ENCODE measurements at regions not wholly inside any gene's neighbourhood (a gene's known extent, or its start where the extent isn't known, plus 50 kb on each side); places are given as distances from the start of the nearest gene placed in this dataset.

- TF ChIP-seq REST (IDR thresholded peaks at IDR 0.05; ENCODE audit: unreplicated experiment) (no peak), EZH2phosphoT487 (IDR thresholded peaks at IDR 0.05; ENCODE audit: unreplicated experiment) (no peak)
Measured at GRCh38 chr7:145928937-145929336, 187.7 kb upstream of the CNTNAP2 start (continued).

GRCh38 chr7:145919712-145920111, 196.9 kb upstream of the CNTNAP2 start:
- no peak overlapping the region for H3K4me2 ChIP-seq
- no peaks in the 10 kb centered on the region for H3K9me2 ChIP-seq (ENCODE audit: insufficient read depth)
- H2AFZ ChIP-seq, result no peak overlapping the region
- H3K27ac Mint-ChIP-seq, result no peak overlapping the region
- peaks cover 76% of the 10 kb centered on the region for H3K9me3 Mint-ChIP-seq
- no peak for ATAC-seq
- no peak for DNase-seq (ENCODE audit: low spot score)
- peaks cover 2% of the 10 kb centered on the region for H3K27me3 Mint-ChIP-seq (ENCODE audit: insufficient read depth, low read depth, poor library complexity)
- no peak overlapping the region for H3K4me3 ChIP-seq
- peaks cover 3% of the 10 kb centered on the region; the same call in 1 of the 2 replicates for H3K36me3 ChIP-seq (ENCODE audit: insufficient read depth)
- no peak overlapping the region for H3K27ac ChIP-seq (ENCODE audit: low read depth)
- no peaks in the 10 kb centered on the region for H3K4me1 Mint-ChIP-seq
- H3K79me2 ChIP-seq (replicated peaks; ENCODE audit: insufficient read depth), result no peaks in the 10 kb centered on the region
- H3K4me3 Mint-ChIP-seq, result no peak overlapping the region
- no peaks in the 10 kb centered on the region for H4K20me1 ChIP-seq (replicated peaks; ENCODE audit: insufficient read depth)
- H3K4me1 ChIP-seq (ENCODE audit: insufficient read depth), result no peaks in the 10 kb centered on the region
- no peaks in the 10 kb centered on the region for H3F3A ChIP-seq (replicated peaks; ENCODE audit: low read depth)
- no peaks in the 10 kb centered on the region for H3K27me3 ChIP-seq (ENCODE audit: insufficient read depth)
- no peaks in the 10 kb centered on the region for H3K36me3 Mint-ChIP-seq (ENCODE audit: low read depth)
- TF ChIP-seq JUNB (IDR thresholded peaks at IDR 0.05; ENCODE audit: unreplicated experiment) (no peak), CREB1 (CRISPR knock-in tag; IDR thresholded peaks at IDR 0.05; ENCODE audit: low read depth) (no peak), CTCF (conservative IDR thresholded peaks at IDR 0.05; ENCODE audit: low read depth in 2 of 2) (no peak), STAT1 (IDR thresholded peaks at IDR 0.05; ENCODE audit: unreplicated experiment) (no peak), EZH2 (IDR thresholded peaks at IDR 0.05; ENCODE audit: low read depth, unreplicated experiment) (no peak), ZNF114 (CRISPR knock-in tag; IDR thresholded peaks at IDR 0.05) (no peak), NANOG (IDR thresholded peaks at IDR 0.05; ENCODE audit: borderline replicate concordance) (no peak), POLR2AphosphoS5 (IDR thresholded peaks at IDR 0.05; ENCODE audit: low read depth) (no peak), EZH2phosphoT487 (IDR thresholded peaks at IDR 0.05; ENCODE audit: unreplicated experiment) (no peak), ZNF462 (CRISPR knock-in tag; IDR thresholded peaks at IDR 0.05) (no peak), ETS1 (IDR thresholded peaks at IDR 0.05) (no peak)

Measured in GM23338 (cell line).